ENCODE measurements at regions not wholly inside any gene's neighbourhood (a gene's known extent, or its start where the extent isn't known, plus 50 kb on each side); places are given as distances from the start of the nearest gene placed in this dataset.

DNA sequence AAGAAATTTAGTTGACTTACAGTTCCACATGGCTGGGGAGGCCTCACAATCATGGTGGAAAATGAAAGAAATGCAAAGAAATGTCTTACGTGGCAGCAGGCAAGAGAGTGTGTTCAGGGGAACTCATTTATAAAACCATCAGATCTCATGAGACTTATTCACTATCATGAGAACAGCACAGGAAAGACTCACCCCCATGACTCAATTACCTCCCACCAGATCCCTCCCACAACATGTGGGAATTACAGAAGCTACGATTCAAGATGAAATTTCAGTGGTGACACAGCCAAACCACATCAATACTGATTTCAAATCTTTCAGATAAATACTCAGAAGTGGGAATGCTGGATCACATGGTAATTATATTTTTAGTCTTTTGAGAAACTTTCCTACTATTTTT is 1357.9 kb downstream of the SLITRK5 start:
- no peak overlapping the region for H3K18ac ChIP-seq (ENCODE audit: low read length)
- H2AFZ ChIP-seq (ENCODE audit: insufficient read depth, low read length, poor library complexity) = no peak overlapping the region
- DNase-seq = no peak
- peaks cover under 1% of the 10 kb centered on the region for H3K9me3 ChIP-seq (ENCODE audit: insufficient read depth, low read depth, low read length)
- no peak overlapping the region for H3K23ac ChIP-seq (ENCODE audit: low read length)
- H3K14ac ChIP-seq (ENCODE audit: low read length) = no peak overlapping the region
- H3K79me2 ChIP-seq (ENCODE audit: control insufficient read depth, insufficient read depth, low read length, poor library complexity) = no peaks in the 10 kb centered on the region
- H3K27ac ChIP-seq (ENCODE audit: low read depth, low read length) = no peak overlapping the region
- WGBS (ENCODE audit: extremely low coverage, insufficient coverage, insufficient read length) = no CpG with 5 or more reads among the region's 2 CpGs
- H4K12ac ChIP-seq (ENCODE audit: low read depth, low read length) = no peak overlapping the region
- no peak overlapping the region for H2AK5ac ChIP-seq (ENCODE audit: low read length)
- H3K4ac ChIP-seq (ENCODE audit: low read depth, low read length) = no peak overlapping the region
- H2BK120ac ChIP-seq (ENCODE audit: insufficient read depth, low read length, poor library complexity) = no peak overlapping the region
- H3K27me3 ChIP-seq (ENCODE audit: insufficient read depth, low read length) = no peaks in the 10 kb centered on the region
- H4K8ac ChIP-seq (ENCODE audit: low read depth, low read length) = no peak overlapping the region
- H3K36me3 ChIP-seq (ENCODE audit: control insufficient read depth in 1 of 2, insufficient read depth in 2 of 2, low read length in 2 of 2) = no peaks in the 10 kb centered on the region
- H3K79me1 ChIP-seq (ENCODE audit: low read length) = no peaks in the 10 kb centered on the region
- no peak overlapping the region for H3K4me3 ChIP-seq (ENCODE audit: low read depth, low read length)
- no peaks in the 10 kb centered on the region for H3K4me1 ChIP-seq (ENCODE audit: control insufficient read depth in 1 of 2, insufficient read depth in 2 of 2, low read length in 2 of 2)
- H3K4me2 ChIP-seq (ENCODE audit: low read length) = no peak overlapping the region
- H2BK5ac ChIP-seq (ENCODE audit: low read depth, low read length, poor library complexity) = no peak overlapping the region
- H2BK12ac ChIP-seq (ENCODE audit: low read length) = no peak overlapping the region
- no peak overlapping the region for H4K91ac ChIP-seq (ENCODE audit: low read depth, low read length)
- no peak overlapping the region for H3K9ac ChIP-seq (ENCODE audit: low read length)

DNA sequence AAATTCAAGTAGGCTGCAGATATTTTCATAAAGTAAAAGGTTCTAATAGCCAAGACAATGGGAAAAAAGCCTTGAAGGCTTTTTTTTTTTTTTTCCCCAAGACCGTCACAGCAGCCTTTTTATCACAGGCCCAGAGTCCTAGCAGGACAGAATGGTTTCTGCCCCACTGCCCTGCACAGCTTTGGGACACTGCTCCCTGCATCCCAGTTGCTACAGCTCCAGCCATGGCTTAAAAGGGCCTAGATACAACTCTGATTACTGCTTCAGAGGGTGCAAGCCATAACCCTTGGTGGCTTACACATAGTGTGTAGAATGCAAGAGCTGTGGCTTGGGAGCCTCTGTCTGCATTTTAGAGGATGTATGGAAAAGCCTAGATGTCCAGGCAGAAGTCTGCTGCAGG is 1362.8 kb downstream of the SLITRK5 start:
- no peak for DNase-seq
- no peaks in the 10 kb centered on the region for H3K27me3 ChIP-seq (ENCODE audit: insufficient read depth, low read length)
- H3K4me2 ChIP-seq (ENCODE audit: low read length) = no peak overlapping the region
- no CpG with 5 or more reads among the region's 1 CpG for WGBS (ENCODE audit: extremely low coverage, insufficient coverage, insufficient read length)
- no peak overlapping the region for H3K4ac ChIP-seq (ENCODE audit: low read depth, low read length)
- H3K9ac ChIP-seq (ENCODE audit: low read length) = no peak overlapping the region
- no peak overlapping the region for H2AFZ ChIP-seq (ENCODE audit: insufficient read depth, low read length, poor library complexity)
- no peaks in the 10 kb centered on the region for H3K79me2 ChIP-seq (ENCODE audit: control insufficient read depth, insufficient read depth, low read length, poor library complexity)
- H2AK5ac ChIP-seq (ENCODE audit: low read length) = no peak overlapping the region
- H3K23ac ChIP-seq (ENCODE audit: low read length) = no peak overlapping the region
- H3K27ac ChIP-seq (ENCODE audit: low read depth, low read length) = no peak overlapping the region
- H2BK12ac ChIP-seq (ENCODE audit: low read length) = no peak overlapping the region
- no peak overlapping the region for H4K91ac ChIP-seq (ENCODE audit: low read depth, low read length)
- no peaks in the 10 kb centered on the region for H3K4me1 ChIP-seq (ENCODE audit: control insufficient read depth in 1 of 2, insufficient read depth in 2 of 2, low read length in 2 of 2)
- no peak overlapping the region for H4K8ac ChIP-seq (ENCODE audit: low read depth, low read length)
- H3K18ac ChIP-seq (ENCODE audit: low read length) = no peak overlapping the region
- H3K4me3 ChIP-seq (ENCODE audit: low read depth, low read length) = no peak overlapping the region
- no peaks in the 10 kb centered on the region for H3K36me3 ChIP-seq (ENCODE audit: control insufficient read depth in 1 of 2, insufficient read depth in 2 of 2, low read length in 2 of 2)
- H2BK5ac ChIP-seq (ENCODE audit: low read depth, low read length, poor library complexity) = no peak overlapping the region
- H3K79me1 ChIP-seq (ENCODE audit: low read length) = no peaks in the 10 kb centered on the region
- no peak overlapping the region for H2BK120ac ChIP-seq (ENCODE audit: insufficient read depth, low read length, poor library complexity)
- no peak overlapping the region for H3K14ac ChIP-seq (ENCODE audit: low read length)
- peaks cover 3% of the 10 kb centered on the region for H3K9me3 ChIP-seq (ENCODE audit: insufficient read depth, low read depth, low read length)
- no peak overlapping the region for H4K12ac ChIP-seq (ENCODE audit: low read depth, low read length)

DNA sequence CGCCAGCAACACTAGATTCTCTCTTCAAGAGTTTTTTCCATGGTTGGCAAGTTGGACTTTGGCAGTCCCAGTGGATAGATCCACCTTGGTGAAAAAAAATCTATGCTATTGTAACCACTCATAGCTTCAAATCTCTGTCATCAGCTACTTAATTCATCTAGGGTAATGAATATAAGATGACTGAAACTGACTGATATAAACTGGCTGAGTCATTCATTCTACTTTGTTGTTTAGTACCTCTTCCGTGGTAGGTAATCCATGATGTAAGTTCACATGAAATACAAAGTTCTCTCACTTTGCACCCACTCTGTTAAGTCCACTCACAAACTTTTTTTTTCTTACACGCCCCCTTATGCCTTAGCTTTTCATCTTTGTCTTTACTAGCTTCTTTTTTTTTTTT is 1381.5 kb downstream of the SLITRK5 start:
- H3K18ac ChIP-seq (ENCODE audit: low read length) = no peak overlapping the region
- no peaks in the 10 kb centered on the region for H3K9me3 ChIP-seq (ENCODE audit: insufficient read depth, low read depth, low read length)
- H3K36me3 ChIP-seq (ENCODE audit: control insufficient read depth in 1 of 2, insufficient read depth in 2 of 2, low read length in 2 of 2) = no peaks in the 10 kb centered on the region
- no peak overlapping the region for H4K8ac ChIP-seq (ENCODE audit: low read depth, low read length)
- H3K27ac ChIP-seq (ENCODE audit: low read depth, low read length) = no peak overlapping the region
- H2BK5ac ChIP-seq (ENCODE audit: low read depth, low read length, poor library complexity) = no peak overlapping the region
- H2AK5ac ChIP-seq (ENCODE audit: low read length) = no peak overlapping the region
- no peaks in the 10 kb centered on the region for H3K79me2 ChIP-seq (ENCODE audit: control insufficient read depth, insufficient read depth, low read length, poor library complexity)
- no peak overlapping the region for H3K9ac ChIP-seq (ENCODE audit: low read length)
- H3K14ac ChIP-seq (ENCODE audit: low read length) = no peak overlapping the region
- H3K4me3 ChIP-seq (ENCODE audit: low read depth, low read length) = no peak overlapping the region
- H3K4ac ChIP-seq (ENCODE audit: low read depth, low read length) = no peak overlapping the region
- no peaks in the 10 kb centered on the region for H3K27me3 ChIP-seq (ENCODE audit: insufficient read depth, low read length)
- H3K23ac ChIP-seq (ENCODE audit: low read length) = no peak overlapping the region
- H2BK120ac ChIP-seq (ENCODE audit: insufficient read depth, low read length, poor library complexity) = no peak overlapping the region
- no peak overlapping the region for H3K4me2 ChIP-seq (ENCODE audit: low read length)
- no peak overlapping the region for H2AFZ ChIP-seq (ENCODE audit: insufficient read depth, low read length, poor library complexity)
- no CpG with 5 or more reads among the region's 3 CpGs for WGBS (ENCODE audit: extremely low coverage, insufficient coverage, insufficient read length)
- no peak overlapping the region for H4K12ac ChIP-seq (ENCODE audit: low read depth, low read length)
- no peaks in the 10 kb centered on the region for H3K4me1 ChIP-seq (ENCODE audit: control insufficient read depth in 1 of 2, insufficient read depth in 2 of 2, low read length in 2 of 2)
- no peak overlapping the region for H2BK12ac ChIP-seq (ENCODE audit: low read length)
- no peak overlapping the region for H4K91ac ChIP-seq (ENCODE audit: low read depth, low read length)
- no peaks in the 10 kb centered on the region for H3K79me1 ChIP-seq (ENCODE audit: low read length)
- no peak for DNase-seq

GRCh38 chr13:89053418-89053817 is 1382.2 kb downstream of the SLITRK5 start:
- no CpG with 5 or more reads among the region's 1 CpG for WGBS (ENCODE audit: extremely low coverage, insufficient coverage, insufficient read length)
- Histone ChIP-seq H2BK120ac (ENCODE audit: insufficient read depth, low read length, poor library complexity) (no peak overlapping the region), H3K79me2 (ENCODE audit: control insufficient read depth, insufficient read depth, low read length, poor library complexity) (no peaks in the 10 kb centered on the region), H3K9ac (ENCODE audit: low read length) (no peak overlapping the region), H2BK12ac (ENCODE audit: low read length) (no peak overlapping the region), H3K4me2 (ENCODE audit: low read length) (no peak overlapping the region), H4K8ac (ENCODE audit: low read depth, low read length) (no peak overlapping the region), H3K18ac (ENCODE audit: low read length) (no peak overlapping the region), H4K91ac (ENCODE audit: low read depth, low read length) (no peak overlapping the region), H3K4me3 (ENCODE audit: low read depth, low read length) (no peak overlapping the region), H4K12ac (ENCODE audit: low read depth, low read length) (no peak overlapping the region), H3K36me3 (ENCODE audit: control insufficient read depth in 1 of 2, insufficient read depth in 2 of 2, low read length in 2 of 2) (no peaks in the 10 kb centered on the region), H3K27me3 (ENCODE audit: insufficient read depth, low read length) (no peaks in the 10 kb centered on the region), H3K9me3 (ENCODE audit: insufficient read depth, low read depth, low read length) (no peaks in the 10 kb centered on the region), H2BK5ac (ENCODE audit: low read depth, low read length, poor library complexity) (no peak overlapping the region), H3K27ac (ENCODE audit: low read depth, low read length) (no peak overlapping the region), H3K23ac (ENCODE audit: low read length) (no peak overlapping the region), H2AFZ (ENCODE audit: insufficient read depth, low read length, poor library complexity) (no peak overlapping the region), H3K4ac (ENCODE audit: low read depth, low read length) (no peak overlapping the region), H3K14ac (ENCODE audit: low read length) (no peak overlapping the region), H2AK5ac (ENCODE audit: low read length) (no peak overlapping the region), H3K4me1 (ENCODE audit: control insufficient read depth in 1 of 2, insufficient read depth in 2 of 2, low read length in 2 of 2) (no peaks in the 10 kb centered on the region), H3K79me1 (ENCODE audit: low read length) (no peaks in the 10 kb centered on the region)
- no peak for DNase-seq

- Histone ChIP-seq H4K8ac (ENCODE audit: low read depth, low read length) (no peak overlapping the region), H3K4ac (ENCODE audit: low read depth, low read length) (no peak overlapping the region), H2BK12ac (ENCODE audit: low read length) (no peak overlapping the region), H3K14ac (ENCODE audit: low read length) (no peak overlapping the region), H3K4me1 (ENCODE audit: control insufficient read depth in 1 of 2, insufficient read depth in 2 of 2, low read length in 2 of 2) (no peaks in the 10 kb centered on the region), H3K27me3 (ENCODE audit: insufficient read depth, low read length) (no peaks in the 10 kb centered on the region), H4K91ac (ENCODE audit: low read depth, low read length) (no peak overlapping the region), H3K18ac (ENCODE audit: low read length) (no peak overlapping the region), H4K12ac (ENCODE audit: low read depth, low read length) (no peak overlapping the region), H3K23ac (ENCODE audit: low read length) (no peak overlapping the region), H3K4me2 (ENCODE audit: low read length) (no peak overlapping the region), H3K9me3 (ENCODE audit: insufficient read depth, low read depth, low read length) (no peaks in the 10 kb centered on the region), H2BK5ac (ENCODE audit: low read depth, low read length, poor library complexity) (no peak overlapping the region), H3K27ac (ENCODE audit: low read depth, low read length) (no peak overlapping the region), H3K79me2 (ENCODE audit: control insufficient read depth, insufficient read depth, low read length, poor library complexity) (no peaks in the 10 kb centered on the region), H2AFZ (ENCODE audit: insufficient read depth, low read length, poor library complexity) (no peak overlapping the region), H3K9ac (ENCODE audit: low read length) (no peak overlapping the region), H2AK5ac (ENCODE audit: low read length) (no peak overlapping the region), H2BK120ac (ENCODE audit: insufficient read depth, low read length, poor library complexity) (no peak overlapping the region), H3K79me1 (ENCODE audit: low read length) (no peaks in the 10 kb centered on the region), H3K36me3 (ENCODE audit: control insufficient read depth in 1 of 2, insufficient read depth in 2 of 2, low read length in 2 of 2) (no peaks in the 10 kb centered on the region), H3K4me3 (ENCODE audit: low read depth, low read length) (no peak overlapping the region)
- DNase-seq = no peak
These were observed 1386.1 kb downstream of the SLITRK5 start for GRCh38 chr13:89057274-89057673.

Measured in trophoblast cell (in vitro differentiated cells and primary cell).